GM18907 (cell line): ENCODE measurements at regions not wholly inside any gene's neighbourhood (a gene's known extent, or its start where the extent isn't known, plus 50 kb on each side); places are given as distances from the start of the nearest gene placed in this dataset.

Experiments used
- ATAC-seq: cut with Tn5 transposase; IDR thresholded peaks from one replicate; pipeline ENCODE4 v1.9.1; 2021; ENCODE audit warnings: mild to moderate bottlenecking, moderate library complexity; ENCODE audit not compliant: unreplicated experiment

DNA sequence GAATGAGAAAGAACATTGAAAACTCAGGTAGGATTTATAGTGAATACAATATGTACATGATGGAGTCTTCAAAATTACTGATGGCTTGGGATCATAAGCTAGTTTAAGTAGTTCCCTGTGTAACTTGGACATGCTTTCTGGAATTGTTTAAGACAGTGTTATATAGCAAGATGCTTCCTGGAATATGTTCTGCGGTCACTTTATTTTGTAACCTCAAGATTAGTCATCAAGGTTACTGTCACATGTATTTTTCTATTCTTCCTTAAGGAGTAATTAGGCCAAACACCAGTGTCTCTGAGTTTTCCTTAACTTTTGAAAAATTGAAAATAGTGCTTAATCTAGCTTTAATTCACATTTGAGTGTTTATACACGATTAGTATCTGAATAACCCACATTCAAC is 760.3 kb upstream of the ARRDC4 start:
- no peak for ATAC-seq

DNA sequence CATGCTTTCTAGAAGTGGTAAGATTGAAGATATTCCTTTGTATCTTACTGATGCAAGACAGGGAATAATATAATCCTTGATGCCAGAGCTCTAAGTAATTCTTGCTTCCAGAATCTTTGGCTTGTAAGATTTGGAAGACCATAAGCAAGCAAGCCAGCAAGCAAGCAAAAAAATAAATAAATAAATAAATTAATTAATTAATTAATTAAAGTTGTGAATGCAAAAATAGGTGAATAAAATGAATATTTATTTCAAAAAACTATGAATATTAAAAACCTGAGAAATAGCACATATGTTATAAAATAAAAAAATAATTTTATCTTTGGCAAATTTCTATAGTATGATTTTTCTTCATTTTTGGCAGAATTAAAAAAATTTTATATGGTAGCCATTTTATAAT is 750.2 kb upstream of the ARRDC4 start:
- no peak for ATAC-seq

DNA sequence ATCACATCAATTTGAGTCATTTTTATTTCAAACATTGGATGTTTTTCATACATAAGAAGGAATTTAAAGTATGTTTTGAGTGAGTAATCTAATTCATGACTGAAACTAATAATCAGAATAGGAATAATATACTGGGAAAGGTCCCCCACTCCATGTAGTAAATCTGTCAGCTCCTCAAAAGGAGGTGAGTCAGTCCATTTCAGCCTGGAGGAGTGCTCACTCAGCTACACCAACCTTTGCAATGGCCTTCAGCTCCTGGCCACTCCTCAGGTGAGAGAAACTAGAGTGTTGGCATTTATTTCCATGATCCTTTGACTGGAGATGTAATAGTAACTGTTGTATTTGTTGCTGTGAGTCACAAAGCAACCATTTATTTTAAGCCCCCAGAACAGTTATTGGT is 744.9 kb upstream of the ARRDC4 start:
- no peak for ATAC-seq

DNA sequence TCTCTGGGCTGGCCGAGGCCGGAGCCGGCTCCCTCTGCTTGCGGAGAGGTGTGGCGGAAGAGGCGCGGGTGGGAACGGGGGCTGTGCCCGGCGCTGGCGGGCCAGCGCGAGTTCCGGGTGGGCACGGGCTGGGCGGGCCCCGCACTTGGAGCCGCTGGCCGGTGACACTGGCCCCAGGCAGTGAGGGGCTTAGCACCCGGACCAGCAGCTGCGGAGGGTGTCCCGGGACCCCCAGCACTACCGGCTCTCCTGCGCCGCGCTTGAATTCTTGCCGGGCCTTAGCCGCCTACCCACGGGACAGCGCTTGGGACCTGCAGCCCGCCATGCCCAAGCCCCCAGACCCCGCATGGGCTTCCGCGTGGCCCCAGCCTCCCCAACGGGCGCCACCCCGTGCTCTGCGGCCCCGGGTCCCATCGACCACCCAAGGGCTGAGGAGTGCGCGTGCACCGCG is 736.3 kb upstream of the ARRDC4 start:
- ATAC-seq: no peak

DNA sequence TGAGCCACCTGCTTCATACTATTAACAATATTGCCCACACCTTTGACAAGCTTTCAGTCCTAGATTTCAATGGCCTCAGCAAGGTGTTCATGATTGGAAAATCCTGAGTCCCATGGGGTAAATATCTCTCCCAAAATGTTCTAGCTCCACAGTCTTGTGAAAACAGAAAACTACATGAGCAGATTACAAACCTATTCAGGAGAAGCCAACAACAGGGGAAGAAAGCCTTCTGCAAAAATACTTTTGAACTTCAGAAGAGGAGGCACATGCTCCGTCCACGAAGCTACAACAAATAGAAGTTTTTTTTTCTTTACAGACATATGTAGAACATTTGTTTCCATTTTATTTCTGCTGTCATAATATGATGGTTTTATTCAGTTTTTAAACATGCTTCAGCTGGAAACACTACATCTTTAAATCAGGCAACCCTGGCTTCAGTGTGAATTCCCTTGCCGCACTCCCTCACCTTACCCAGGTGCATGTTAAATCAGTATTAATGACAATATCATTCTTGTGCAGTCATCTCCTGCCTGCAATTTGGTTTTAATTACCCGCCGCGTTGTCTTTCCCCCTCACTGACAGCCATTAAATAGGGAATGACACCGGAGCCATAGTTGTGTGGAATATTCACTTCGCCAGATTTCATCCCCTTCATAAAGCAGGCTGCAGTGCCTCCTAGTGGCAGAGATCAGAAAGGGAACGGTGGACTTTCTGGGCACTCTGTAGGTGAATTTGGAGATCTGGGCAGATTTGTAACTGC is 725.5 kb upstream of the ARRDC4 start:
- ATAC-seq: no peak

DNA sequence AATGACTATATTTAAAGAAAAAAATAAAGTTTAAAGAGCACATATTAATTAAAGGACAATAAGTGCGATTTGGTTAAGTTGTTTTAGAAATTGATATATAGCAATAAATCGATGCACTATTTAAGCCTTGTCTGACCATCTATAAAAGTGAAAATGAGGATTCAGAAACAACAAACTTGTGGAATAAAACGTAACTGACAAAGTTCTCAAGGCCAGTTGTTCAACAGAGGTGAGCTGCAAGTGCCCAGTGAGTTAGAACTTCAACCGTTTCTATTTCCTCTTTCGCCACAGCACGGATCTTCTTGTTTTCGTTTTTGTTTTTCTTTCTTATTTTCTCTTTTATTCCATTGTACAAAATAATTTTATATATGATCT is 724.9 kb upstream of the ARRDC4 start:
- ATAC-seq: no peak

DNA sequence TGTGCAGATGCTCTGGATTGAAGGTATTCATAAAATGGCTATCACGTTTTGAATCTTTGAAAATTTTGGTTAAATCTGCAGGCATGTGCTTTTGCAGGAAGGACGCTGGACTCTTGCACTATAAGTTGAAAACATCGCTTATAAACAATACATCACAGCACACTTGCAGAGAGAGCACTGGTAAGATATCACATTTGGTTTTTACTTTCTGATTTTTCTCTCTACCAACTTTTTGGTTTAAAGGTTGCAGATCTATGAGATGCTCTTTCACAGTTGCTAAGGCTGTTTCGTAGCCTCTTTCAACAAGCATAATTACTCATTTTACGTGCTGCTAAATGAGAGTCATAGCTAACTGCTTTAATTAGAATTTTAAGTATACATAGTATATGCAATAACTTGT is 724.4 kb upstream of the ARRDC4 start:
- ATAC-seq: no peak

DNA sequence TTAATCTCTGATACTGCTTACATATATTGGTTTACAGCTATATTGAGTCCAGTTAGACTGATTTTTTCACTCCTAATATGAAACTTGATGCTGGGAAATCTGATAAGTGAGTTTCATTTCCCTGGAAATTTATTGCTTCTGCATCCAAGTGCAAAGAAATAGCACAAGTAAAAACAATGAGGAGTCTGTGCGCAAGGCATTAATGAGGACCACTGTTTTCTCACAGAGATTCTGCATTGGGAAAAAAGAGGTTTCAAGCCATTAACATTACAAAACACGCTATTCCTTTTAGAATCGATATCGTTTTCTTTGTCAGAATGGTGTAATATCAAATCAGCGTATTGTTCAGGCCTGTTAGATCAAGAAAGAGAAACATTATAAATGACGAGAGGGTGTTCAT is 723.3 kb upstream of the ARRDC4 start:
- ATAC-seq: no peak

DNA sequence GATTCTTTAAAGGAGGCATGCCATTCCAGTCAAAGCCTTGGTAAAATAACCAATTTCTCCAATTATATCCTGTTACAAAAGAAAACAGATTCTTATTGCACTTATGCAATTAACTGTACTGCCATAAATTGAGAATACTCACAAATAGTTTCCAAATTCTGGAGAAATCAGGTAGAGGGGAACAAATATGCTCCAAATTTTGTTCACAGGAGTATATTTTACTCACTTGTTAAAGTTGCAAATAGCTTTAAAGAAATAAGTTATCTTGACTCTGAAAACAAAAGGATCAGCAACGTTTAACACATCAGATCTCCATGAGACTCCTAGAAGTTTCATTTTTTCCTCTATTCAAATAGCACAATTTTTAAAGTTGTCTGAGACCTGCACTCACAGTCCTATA is 712.1 kb upstream of the ARRDC4 start:
- ATAC-seq: no peak

DNA sequence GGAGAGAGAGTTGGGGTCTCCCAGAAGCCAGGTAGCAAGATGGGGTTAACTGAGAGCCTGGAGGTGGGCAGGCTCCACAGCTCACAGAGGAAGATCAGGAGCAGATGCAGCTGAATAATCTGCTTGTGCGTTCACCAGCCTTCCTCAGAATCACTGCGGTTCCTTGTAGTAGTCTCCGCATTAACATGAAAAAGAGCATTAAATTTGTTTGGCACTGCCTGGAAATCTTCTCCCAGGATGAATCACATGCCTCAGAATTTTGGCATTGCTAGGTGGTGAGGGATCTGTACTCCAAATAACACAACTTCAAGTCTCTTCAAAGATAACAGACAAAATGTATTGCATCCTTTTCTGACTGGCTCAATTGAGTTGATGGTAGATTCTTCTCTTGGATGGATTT is 700.6 kb upstream of the ARRDC4 start:
- no peak for ATAC-seq

DNA sequence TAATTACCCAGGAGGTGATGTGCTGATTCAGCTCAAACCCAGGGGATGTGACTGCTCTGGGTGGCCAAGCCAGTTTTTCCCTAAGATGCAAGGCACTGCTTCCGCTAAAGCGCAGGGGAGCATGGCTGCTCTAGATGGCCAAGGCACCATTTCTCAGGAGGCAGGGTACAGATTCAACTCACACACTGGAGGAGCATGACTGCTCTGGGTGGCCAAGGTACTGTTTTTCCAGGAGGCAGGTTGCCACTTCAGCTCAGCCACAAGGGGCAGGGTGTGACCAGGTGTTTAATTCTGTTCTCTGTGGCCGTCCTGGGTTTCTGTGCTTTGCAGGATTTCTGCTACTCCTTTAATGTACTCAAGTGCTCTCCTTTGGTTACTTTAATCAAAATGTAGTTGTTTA is 659.3 kb upstream of the ARRDC4 start:
- no peak for ATAC-seq

DNA sequence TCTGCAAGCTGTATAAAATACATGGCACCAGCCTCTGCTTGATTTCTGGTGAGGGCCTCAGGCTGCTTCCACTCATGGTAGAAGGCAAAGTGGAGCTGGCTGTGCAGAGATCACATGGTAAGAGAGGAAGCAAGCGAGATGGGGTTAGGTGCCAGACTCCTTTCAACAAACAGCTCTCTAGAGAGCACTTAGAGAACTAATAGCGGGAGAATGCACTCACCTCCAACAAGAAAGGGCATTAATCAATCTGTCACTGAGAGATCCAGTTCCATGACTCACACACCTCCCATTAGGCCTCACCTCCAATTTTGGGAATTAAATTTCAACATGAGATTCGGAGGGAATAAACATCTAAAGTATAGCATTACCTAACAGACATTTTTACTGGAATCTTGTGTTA is 644.1 kb upstream of the ARRDC4 start:
- ATAC-seq: no peak

DNA sequence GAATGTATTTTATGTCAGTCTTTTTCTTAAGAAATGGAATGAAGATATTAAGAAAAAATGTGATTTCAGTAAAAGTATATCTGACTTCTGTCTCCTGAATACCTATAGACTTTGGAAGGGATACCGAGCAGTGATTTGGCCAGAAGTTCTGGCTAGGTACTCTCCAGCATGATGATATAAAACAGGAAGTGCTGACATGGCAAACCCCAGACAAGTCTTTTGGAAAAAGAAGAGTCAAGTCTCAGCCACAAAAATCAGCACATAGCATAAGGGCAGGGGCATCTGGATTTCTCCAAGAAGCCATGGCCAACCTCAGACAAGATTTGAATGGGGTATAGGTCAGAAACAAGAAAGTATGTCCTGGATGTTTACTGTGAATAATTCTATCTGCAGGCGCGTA is 643.3 kb upstream of the ARRDC4 start:
- no peak for ATAC-seq

DNA sequence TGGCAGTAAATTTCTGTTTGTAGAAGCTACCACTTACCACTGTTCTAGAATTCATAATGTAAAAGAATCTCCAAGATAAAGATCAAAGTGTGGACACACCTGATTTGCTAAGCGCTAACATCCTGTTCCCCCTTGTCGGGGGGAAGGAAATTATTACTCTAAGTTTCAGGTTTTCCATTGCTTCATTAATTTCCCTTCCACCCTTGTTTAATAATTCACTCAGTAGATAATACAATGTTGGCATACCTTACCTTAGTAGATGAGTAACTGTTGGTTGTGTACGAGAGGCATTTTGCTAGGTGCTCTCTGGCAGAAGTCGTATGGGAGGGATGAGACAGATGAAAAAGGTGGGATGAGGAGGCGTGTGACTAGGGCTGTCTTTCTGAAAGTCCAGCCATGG is 641.2 kb upstream of the ARRDC4 start:
- no peak for ATAC-seq

DNA sequence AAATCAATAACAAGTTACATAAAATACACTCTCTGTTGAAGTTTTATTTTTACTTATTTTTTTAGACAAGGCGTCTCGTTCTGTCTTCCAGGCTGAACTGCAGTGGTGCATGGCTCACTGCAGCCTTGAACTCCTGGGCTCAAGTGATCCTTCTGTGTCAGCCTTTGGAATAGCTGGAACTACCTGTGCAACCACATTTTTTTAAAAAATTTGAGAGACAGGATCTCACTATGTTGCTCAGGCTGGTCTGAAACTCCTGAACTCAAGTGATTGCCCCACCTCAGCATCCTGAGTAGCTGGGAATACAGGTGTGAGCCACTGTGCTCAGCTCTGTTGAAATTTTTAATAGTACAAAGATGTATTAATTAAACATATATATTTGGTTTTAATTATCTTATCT is 614.3 kb upstream of the ARRDC4 start:
- ATAC-seq: no peak

DNA sequence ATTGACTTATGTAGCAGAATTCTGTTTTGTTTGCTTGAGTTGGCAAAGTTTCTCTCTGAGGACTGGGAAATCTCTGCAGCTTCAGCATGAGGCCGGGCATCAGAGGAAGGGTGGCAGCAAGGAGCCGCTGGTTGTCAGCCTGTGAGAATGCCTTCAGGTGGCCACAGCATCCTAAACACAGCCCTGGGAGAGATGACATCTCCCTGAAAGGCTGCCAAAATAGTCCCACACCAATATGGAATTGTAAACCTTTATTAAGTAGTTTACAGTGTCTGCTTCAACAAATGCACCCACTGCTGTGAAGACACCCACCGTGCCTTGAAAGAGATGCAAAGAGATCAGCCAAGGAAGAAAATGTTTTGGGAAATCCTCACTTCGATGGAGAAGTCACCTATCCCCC is 609.7 kb upstream of the ARRDC4 start:
- ATAC-seq: no peak

DNA sequence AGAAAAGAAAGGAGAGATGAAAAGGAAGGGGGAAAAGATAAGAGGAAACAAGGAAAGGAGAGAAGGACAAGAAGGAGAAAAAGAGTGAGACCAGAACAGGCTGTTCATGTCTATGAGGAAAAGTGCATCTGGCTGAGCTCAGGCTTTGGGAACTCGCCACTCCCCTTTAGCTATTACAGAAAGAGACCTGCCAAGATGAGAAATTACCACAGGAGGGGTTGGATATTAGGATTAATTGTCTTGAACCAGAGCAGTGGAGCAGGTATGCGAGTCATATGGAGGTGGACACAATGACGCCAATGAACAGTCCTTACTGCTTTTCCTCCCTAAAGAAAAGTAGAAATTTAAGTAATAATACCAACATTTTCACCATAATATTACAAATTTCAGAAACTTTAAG is 577.0 kb upstream of the ARRDC4 start:
- ATAC-seq: no peak

DNA sequence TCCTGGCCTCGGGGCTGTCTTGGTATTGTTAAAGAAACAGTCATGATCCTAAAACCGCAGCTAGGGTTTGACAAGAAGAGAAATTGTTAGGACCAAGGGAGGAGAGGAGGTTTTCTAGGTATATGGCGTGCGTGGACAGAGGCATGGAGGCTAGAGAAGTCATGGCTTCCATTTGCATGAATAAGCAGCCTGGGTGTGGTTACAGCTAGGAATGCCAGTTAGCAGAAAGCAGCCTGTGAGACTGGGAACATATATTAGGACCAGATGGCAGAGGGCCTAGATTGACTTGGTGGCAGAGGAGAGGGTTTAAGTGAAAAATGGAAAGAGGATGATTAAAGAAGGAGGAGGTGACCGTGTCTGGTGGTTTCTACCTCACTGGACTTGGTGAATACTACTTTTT is 573.6 kb upstream of the ARRDC4 start:
- no peak for ATAC-seq

DNA sequence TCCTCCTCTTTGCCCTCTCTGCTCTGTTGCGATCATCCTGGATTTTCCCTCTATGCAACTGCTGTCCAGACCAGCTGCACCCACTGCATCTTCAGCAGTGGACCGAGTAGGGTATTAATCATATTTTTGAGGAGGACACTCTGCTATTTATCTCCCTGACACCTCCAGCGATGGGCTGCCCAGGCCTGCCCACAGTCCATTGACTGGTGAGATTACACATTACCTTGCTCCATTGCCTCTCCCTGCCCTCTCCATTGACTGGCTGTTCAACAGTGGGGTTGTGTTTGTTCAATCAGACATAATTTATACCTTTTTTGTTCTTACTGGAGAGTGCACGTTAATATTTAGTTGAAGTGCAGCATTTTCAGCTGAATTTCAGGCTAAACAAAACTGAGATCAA is 559.3 kb upstream of the ARRDC4 start:
- no peak for ATAC-seq

DNA sequence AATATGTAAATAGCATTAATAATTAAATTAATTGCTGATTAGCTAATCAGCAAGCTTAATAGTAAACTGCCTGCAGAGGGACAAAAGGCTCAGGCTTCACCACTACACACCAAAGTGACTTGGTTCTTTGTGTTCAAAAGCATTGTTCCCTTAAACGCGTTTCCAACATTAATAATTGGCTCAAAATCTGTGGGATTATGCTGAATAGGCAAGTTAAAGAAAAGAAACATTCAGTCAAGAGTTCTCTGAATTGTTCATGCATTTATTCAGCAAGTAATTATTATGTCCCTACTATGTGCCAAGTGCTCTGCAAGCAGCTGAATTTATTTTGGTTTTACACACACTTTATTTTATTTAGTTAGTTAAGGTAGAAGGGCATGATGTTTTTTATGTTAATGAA is 558.5 kb upstream of the ARRDC4 start:
- ATAC-seq: no peak

DNA sequence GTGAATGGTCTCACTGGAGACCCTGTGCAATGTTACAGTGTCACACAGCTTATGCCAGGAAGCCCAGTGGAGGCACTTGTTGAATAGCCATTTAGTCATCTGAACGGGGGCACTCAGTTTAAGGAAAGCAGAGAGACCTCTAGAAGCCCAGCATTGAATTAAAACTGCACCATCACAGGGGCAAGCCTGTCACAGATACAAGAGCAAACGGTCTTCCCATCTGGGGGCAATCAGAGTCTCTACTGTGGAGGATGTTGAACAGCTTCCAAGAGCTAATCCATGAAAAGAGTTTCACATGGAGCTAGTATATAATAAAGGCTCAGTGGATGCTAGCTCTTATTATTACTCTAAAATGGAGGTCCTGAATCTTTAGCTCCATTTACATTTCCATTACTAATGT is 553.7 kb upstream of the ARRDC4 start:
- ATAC-seq: no peak

DNA sequence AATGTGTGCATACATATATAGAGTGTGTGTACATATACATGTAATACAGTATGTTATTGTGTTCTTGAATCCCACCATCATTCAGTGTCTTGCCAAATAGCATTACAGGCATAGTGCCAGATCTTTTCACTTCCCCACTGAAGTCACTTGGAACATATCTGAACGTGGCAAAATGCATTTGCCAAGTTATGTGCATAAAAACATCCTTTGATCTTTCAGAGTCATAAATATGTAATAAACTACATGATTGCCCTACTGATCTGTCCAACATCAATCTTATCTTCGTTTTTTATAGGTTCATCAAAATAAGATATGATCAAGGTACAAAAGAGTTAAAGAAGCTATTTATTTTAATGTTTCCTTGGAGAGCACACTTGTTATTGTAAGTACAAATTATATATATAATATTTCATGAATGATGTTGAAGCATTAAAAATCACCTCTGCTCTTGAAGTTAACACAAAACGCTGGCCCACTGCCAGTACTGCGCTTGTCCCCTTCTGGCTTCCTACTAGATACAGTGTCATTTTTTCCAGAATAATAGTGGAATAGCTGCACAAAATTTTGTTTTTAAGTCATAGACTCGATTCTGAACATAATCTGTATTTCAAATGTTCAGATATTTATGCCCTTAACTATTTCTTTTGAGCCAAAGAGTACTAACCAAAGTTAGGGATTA is 549.5 kb upstream of the ARRDC4 start:
- no peak for ATAC-seq

DNA sequence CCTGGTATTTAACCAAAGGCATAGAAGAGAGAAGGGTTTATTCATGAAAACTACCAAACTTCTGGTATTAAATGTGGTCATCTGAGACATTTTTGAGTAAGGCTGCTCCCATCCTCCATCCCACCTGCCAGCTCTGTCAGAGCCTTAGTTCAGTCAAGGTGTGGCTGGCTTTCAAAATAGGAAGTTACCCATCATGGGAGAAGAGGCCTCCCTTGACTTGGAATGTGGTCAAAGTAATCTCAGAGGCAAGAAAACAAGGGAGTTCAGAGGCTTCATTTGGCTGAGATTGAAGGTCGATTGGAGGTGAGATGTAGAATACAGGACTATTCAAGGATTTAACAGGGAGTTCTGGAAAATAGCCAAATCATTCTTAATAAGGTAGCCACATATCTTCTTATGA is 540.4 kb upstream of the ARRDC4 start:
- no peak for ATAC-seq
